HG03108 (cell line): ENCODE measurements at regions not wholly inside any gene's neighbourhood (a gene's known extent, or its start where the extent isn't known, plus 50 kb on each side); places are given as distances from the start of the nearest gene placed in this dataset.

ENCODE experiments used
- ATAC-seq: cut with Tn5 transposase; IDR thresholded peaks from one replicate; pipeline ENCODE4 v1.9.1; 2021; ENCODE audit warnings: moderate library complexity; ENCODE audit not compliant: unreplicated experiment

DNA sequence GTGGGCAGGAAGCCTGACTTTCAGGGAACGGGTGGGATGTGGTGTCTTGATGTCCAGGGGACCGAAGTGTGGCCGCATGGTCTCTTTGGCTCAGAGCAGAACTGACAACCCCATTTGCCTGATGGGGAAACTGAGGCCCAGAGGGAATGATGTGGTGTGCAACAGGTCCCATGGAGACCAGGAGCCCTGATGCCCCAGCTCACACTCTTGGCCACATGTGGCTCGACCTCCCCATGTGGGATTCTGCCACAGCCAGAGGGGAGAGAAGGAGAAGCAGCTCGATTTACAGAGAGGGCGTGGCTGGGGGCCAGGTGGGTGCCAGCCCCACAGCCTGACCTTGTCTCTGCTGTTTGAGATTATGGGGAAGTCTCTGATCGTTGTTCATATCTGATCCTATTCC is 128.1 kb downstream of the TEX29 start:
- no peak for ATAC-seq

DNA sequence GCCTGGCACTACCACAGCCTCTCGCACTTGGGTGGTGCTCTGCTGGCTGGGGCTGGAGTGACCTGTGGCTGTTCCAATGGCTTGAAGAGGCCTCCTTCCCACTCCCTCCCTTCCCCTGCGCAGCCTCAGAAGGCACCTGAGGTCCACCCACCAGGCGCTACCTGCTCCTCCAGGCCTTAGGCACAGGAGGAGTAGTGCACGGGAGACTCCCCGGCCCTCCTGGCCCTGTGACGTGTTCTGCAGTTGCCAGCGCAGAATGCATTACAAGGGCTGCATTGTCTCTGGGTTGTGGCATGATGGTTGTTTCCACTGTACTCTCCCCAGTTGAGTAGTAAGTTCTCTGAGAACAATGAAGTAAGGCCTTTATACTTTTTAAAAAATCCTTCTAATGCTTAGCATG is 128.6 kb downstream of the TEX29 start:
- no peak for ATAC-seq

GRCh38 chr13:111451402-111451801 is 131.0 kb downstream of the TEX29 start:
- ATAC-seq, result no peak

DNA sequence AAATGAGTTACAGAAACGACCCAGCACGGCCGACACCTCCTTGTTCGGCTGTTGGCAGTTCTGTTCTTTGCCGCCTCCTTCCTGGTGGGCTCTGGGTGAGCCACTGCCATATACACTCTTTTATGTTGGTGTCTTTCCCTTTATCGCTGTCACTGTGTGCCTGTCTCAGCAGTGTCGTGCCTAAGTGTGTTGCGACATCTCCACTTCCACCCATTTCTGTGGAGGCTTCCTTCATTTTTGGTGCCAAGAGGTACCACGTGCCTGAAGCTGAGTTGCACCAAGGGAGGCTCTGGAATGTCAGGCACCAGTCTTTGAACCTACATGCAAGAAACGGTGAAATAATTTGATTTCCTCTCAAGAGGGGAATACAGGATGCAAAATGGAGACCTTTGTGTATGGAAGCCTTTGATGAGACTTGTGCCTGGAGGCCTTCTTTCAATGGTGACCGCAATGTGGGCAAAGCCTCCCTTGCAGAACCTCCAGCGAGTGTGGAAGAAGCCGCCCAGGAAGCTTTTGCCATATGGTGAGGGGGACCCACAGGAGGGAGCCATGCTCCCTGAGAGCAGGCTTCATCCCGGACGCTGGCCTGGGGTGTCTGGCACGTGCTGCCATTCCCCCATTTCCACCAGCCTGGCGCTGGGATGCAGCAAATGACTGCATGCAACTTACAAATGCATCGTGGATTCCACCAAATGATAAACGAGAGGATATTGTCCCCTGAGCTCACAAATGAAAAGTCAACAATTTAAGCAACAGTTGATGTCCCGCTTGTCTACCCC is 136.2 kb downstream of the TEX29 start:
- no peak for ATAC-seq

- no peak for ATAC-seq
Observed at GRCh38 chr13:111458001-111458531, 137.6 kb downstream of the TEX29 start.

DNA sequence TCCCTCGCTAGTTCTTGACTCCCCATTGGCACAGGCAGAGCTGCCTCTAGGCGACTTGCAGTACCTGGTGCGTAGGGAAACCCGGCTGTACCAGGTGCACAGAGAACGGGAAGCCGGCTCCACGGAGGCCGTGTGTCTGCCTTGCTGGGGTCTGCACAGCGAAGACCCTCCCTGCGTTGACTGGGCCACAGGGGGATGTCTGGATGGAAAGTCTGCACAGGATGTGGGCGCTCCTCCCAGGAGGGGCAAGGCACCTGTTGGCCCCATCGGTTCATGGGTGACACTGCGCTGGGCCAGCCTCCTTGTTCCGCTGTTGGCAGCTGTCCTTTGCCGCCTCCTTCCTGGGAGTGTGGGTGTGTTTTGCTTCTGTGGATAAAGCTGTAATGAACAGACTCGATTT is 138.3 kb downstream of the TEX29 start:
- ATAC-seq, result no peak

GRCh38 chr13:111459803-111460547 is 139.5 kb downstream of the TEX29 start:
- no peak for ATAC-seq

GRCh38 chr13:111460548-111461444 is 140.4 kb downstream of the TEX29 start:
- no peak for ATAC-seq

- no peak for ATAC-seq
Observed at GRCh38 chr13:111461445-111462149, 141.2 kb downstream of the TEX29 start.

- ATAC-seq, result no peak
Observed at GRCh38 chr13:111462221-111462764, 141.9 kb downstream of the TEX29 start.

DNA sequence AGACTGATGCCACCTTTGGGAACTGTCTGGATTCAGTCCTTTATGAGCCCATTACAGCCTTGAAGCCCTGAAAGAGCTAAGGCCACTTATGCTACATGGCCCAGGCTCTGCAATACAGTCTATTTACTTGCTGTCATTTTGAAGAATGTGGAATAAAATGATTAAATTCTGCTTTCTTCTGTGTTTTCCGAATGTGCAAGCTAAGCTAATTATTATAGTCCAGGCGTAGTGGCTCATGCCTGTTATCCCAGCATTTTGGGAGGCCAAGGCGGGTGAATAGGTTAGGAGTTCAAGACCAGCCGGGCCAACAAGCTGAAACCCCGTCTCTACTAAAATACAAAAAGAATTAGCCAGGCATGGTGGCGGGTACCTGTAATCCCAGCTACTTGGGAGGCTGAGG is 142.5 kb downstream of the TEX29 start:
- no peak for ATAC-seq

DNA sequence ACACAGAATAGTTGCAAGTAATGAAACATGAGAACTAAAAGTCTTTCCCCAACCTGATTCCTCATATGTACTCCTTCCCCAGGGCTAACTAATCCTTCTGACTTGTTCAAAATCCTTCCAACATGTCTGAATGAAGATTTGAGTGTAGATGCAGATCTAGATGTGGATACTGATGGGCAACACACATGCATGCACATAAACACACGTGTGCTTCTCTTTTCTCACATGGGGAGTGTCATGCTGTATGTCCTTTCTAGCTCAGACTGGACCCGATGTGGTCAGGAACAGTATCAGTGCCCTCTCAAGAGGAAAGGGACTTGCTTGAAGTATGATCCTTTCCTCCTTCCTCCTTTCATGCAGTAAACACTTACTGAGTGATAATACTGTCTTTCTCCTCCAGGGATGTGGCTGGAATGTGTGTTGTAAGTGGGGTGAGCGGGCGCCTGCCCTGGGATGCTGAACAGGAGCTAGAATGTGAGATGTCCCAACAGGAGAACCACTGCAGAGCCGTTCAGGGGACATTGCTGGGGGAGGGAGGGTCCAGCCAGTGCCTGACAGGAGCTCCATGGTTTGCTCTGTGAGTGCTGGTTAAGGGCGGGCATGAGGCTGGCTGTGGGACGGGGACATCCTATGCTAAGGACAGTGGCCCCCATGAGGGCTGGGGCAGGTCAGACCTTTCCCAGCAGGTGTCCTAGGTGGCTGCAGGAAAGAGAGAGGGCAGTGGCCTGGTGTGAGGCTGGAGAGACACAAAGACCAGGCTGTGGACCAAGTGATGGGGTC is 146.9 kb downstream of the TEX29 start:
- ATAC-seq, result no peak

DNA sequence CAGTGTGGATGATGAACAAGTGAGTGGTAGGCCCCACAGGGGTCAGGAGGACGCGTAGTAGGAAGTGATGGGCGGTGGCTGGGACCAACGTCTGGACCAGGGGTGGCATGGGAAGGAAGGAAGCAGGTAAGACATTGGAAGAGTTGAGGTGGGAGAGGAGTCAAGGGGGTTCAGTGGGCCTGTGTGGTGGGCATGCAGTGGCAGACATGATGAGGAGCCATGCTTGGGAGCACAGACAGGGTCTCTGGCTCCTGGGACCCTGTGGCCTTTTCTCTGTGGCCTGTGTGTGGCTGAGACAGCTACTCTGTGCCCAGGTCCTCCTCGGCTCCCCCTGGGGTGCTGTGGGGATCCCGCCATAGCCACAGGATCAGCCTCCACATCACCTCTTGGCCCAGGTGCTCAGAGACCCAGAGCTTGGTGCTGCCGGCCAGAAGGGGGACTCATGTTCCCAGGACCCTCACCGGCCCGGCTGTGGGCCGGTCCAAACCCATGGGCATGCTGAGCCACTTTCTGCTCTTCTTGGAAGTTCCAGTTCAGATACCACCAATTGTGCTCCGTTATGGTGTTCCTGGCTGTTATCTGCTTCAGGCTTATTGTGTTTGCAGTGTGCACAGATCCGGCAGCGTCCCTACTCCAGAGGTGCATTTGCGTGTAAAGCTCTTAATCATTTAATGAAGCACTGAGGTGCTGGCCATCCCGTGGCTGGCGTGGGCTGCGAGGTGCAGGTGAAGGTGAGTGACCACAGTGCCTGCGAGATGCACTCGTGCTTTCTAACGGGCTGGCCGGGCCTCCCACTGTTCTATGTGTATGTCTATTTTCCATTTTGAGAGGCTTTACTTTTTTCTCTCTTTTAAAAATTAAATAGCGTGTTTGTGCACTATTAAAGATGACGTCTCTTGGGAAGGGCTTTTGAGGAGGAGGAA is 147.9 kb downstream of the TEX29 start:
- ATAC-seq, result no peak

GRCh38 chr13:111469450-111469849 is 149.0 kb downstream of the TEX29 start:
- no peak for ATAC-seq

- ATAC-seq, result no peak
Observed at GRCh38 chr13:111469916-111470506, 149.6 kb downstream of the TEX29 start.

DNA sequence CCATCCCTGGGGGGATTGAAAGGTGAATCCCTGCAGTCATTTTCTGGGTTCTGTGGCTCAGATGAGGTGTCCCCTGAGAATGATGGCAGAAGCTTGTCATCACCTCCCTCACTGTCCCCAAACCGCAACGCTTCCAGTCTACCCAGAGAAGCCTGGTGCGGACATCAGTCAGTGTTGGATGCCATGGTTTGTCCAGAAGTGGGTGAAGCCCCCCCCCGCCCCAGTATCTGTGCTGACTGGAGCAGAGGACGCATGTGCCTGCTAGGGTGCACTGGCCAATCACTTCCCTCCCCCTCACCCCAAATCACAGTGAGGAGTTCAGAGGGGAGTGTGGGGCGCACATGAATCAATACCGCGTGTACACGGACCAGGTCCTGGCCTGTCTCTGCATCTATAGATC is 150.5 kb downstream of the TEX29 start:
- ATAC-seq, result no peak

- no peak for ATAC-seq
Observed at GRCh38 chr13:111472083-111472482, 151.6 kb downstream of the TEX29 start.
